ENCODE measurements at regions not wholly inside any gene's neighbourhood (a gene's known extent, or its start where the extent isn't known, plus 50 kb on each side); places are given as distances from the start of the nearest gene placed in this dataset.

GRCh38 chrX:88526385-88526784 is 220.6 kb upstream of the CPXCR1 start:
- no peak for DNase-seq

- no peak for DNase-seq
Measured at GRCh38 chrX:88558421-88558820, 188.6 kb upstream of the CPXCR1 start.

- DNase-seq: no peak
Measured at GRCh38 chrX:88560673-88561330, 186.2 kb upstream of the CPXCR1 start.

GRCh38 chrX:88584283-88584682 is 162.7 kb upstream of the CPXCR1 start:
- no peak for DNase-seq

- DNase-seq: no peak
Measured at GRCh38 chrX:88586317-88586716, 160.7 kb upstream of the CPXCR1 start.

- DNase-seq: no peak
Measured at GRCh38 chrX:88603237-88603636, 143.8 kb upstream of the CPXCR1 start.

GRCh38 chrX:88604433-88605221 is 142.4 kb upstream of the CPXCR1 start:
- no peak for DNase-seq

- DNase-seq: no peak
Measured at GRCh38 chrX:88605222-88605583, 141.8 kb upstream of the CPXCR1 start.

- no peak for DNase-seq
Measured at GRCh38 chrX:88612870-88613329, 134.1 kb upstream of the CPXCR1 start.

- peak in 1 of 2 experiments; percentile 14 for DNase-seq
Measured at GRCh38 chrX:88613338-88613737, 133.7 kb upstream of the CPXCR1 start.

GRCh38 chrX:88621278-88621677 is 125.7 kb upstream of the CPXCR1 start:
- DNase-seq: no peak

GRCh38 chrX:88655460-88655859 is 91.6 kb upstream of the CPXCR1 start:
- no peak for DNase-seq

- no peak for DNase-seq
Measured at GRCh38 chrX:88660836-88661235, 86.2 kb upstream of the CPXCR1 start.

- no peak for DNase-seq
Measured at GRCh38 chrX:88672261-88672660, 74.8 kb upstream of the CPXCR1 start.

Measured in NCI-H526 (cell line).